Coronary artery (tissue), 2 donors: ENCODE measurements at regions not wholly inside any gene's neighbourhood (a gene's known extent, or its start where the extent isn't known, plus 50 kb on each side); places are given as distances from the start of the nearest gene placed in this dataset.
"Not testable (repeated sequence)": the region's sequence is repeated elsewhere in the genome, so short reads cannot be mapped to it uniquely, and the experiment has no call there.

Source experiments
- DNase-seq: peaks from one replicate; pipeline ENCODE4 v3.0.0-alpha.2; 2017; ENCODE audit warnings: low spot score
- H3K27ac ChIP-seq, 2 donors: fragments of 200-600 bp; sonication (generic); one replicate each; pipeline ENCODE4 v1.5.1; 2016 to 2019
- H3K4me3 ChIP-seq: fragments of 200-600 bp; sonication (generic); 2 replicates; pipeline ENCODE4 v1.5.1; 2016; ENCODE audit warnings: mild to moderate bottlenecking, moderate library complexity
- CTCF ChIP-seq: fragments of 200-600 bp; sonication (generic); IDR thresholded peaks from one replicate; pipeline ENCODE4 v1.5.1; 2019; ENCODE audit warnings: antibody characterized with exemption

GRCh38 chr3:86887876-86888275 is 103.1 kb downstream of the VGLL3 start:
- Histone ChIP-seq H3K4me3 (no peak overlapping the region), H3K27ac (no peak overlapping the region)
- no peak for TF ChIP-seq CTCF
- no peak for DNase-seq

GRCh38 chr3:86880066-86880465 is 110.9 kb downstream of the VGLL3 start:
- no peak overlapping the region for H3K27ac ChIP-seq
- no peak overlapping the region for H3K4me3 ChIP-seq
- DNase-seq = no peak
- no peak for TF ChIP-seq CTCF

- not testable (repeated sequence) for H3K27ac ChIP-seq, DNase-seq, H3K4me3 ChIP-seq
Measured at GRCh38 chr3:86876504-86877181, 114.3 kb downstream of the VGLL3 start.

- not testable (repeated sequence) for H3K27ac ChIP-seq, H3K4me3 ChIP-seq, DNase-seq
Measured at GRCh38 chr3:86874790-86875189, 116.2 kb downstream of the VGLL3 start.

- DNase-seq = no peak
- Histone ChIP-seq H3K27ac (no peak overlapping the region), H3K4me3 (no peak overlapping the region)
- no peak for TF ChIP-seq CTCF
Measured at GRCh38 chr3:86869566-86869965, 121.4 kb downstream of the VGLL3 start.

- DNase-seq = no peak
- TF ChIP-seq CTCF = no peak
- no peak overlapping the region for H3K4me3 ChIP-seq
Measured at GRCh38 chr3:86867982-86868381, 123.0 kb downstream of the VGLL3 start.

GRCh38 chr3:86865506-86865905 is 125.4 kb downstream of the VGLL3 start:
- Histone ChIP-seq H3K4me3 (no peak overlapping the region), H3K27ac (no peak overlapping the region)
- no peak for DNase-seq
- no peak for TF ChIP-seq CTCF

More at GRCh38 chr3:86867982-86868381, 123.0 kb downstream of the VGLL3 start:
- no peak overlapping the region for H3K27ac ChIP-seq

GRCh38 chr3:86856711-86857110 is 134.2 kb downstream of the VGLL3 start:
- Histone ChIP-seq H3K4me3 (no peak overlapping the region), H3K27ac (no peak overlapping the region)
- no peak for TF ChIP-seq CTCF
- no peak for DNase-seq
